VCaP (cell line): ENCODE measurements at regions not wholly inside any gene's neighbourhood (a gene's known extent, or its start where the extent isn't known, plus 50 kb on each side); places are given as distances from the start of the nearest gene placed in this dataset.

ENCODE experiments used
- H3K27ac ChIP-seq: fragments of 450-650 bp; 2 replicates; pipeline ENCODE4 v1.5.1; 2017
- CTCF ChIP-seq: fragments of 450-650 bp; conservative IDR thresholded peaks from 2 replicates; pipeline ENCODE4 v1.5.1; 2017; ENCODE audit warnings: mild to moderate bottlenecking, moderate library complexity

- H3K27ac ChIP-seq = no peak overlapping the region
- TF ChIP-seq CTCF = no peak
Observed at GRCh38 chr5:90133941-90134340, 275.6 kb downstream of the CETN3 start.

GRCh38 chr5:90131383-90132133 lies 278.0 kb downstream of the CETN3 start:
- H3K27ac ChIP-seq = no peak overlapping the region
- TF ChIP-seq CTCF = no peak

- no peak for TF ChIP-seq CTCF
- H3K27ac ChIP-seq = no peak overlapping the region
Observed at GRCh38 chr5:90128551-90128950, 281.0 kb downstream of the CETN3 start.

- no peak for TF ChIP-seq CTCF
- no peak overlapping the region for H3K27ac ChIP-seq
Observed at GRCh38 chr5:90119531-90119971, 290.0 kb downstream of the CETN3 start.

- no peak overlapping the region for H3K27ac ChIP-seq
- no peak for TF ChIP-seq CTCF
Observed at GRCh38 chr5:90117005-90117404, 292.6 kb downstream of the CETN3 start.

- TF ChIP-seq CTCF = no peak
- H3K27ac ChIP-seq = no peak overlapping the region
Observed at GRCh38 chr5:90113108-90113507, 296.4 kb downstream of the CETN3 start.

GRCh38 chr5:90112033-90112692 lies 297.4 kb downstream of the CETN3 start:
- H3K27ac ChIP-seq = no peak overlapping the region
- TF ChIP-seq CTCF = no peak
